Sigmoid colon (tissue), 4 donors: ENCODE measurements at regions not wholly inside any gene's neighbourhood (a gene's known extent, or its start where the extent isn't known, plus 50 kb on each side); places are given as distances from the start of the nearest gene placed in this dataset.

ENCODE experiments used
- CTCF ChIP-seq, 4 experiments: fragments of 450-650 bp in 3 of 4; fragments of 200-600 bp in 1 of 4; IDR thresholded peaks; one replicate each; pipeline ENCODE4 v1.5.1; 2016 to 2019; ENCODE audit warnings: antibody characterized with exemption in 4 of 4, mild to moderate bottlenecking in 3 of 4, moderate library complexity in 2 of 4
- POLR2A ChIP-seq, 2 donors: fragments of 450-650 bp; IDR thresholded peaks; one replicate each; pipeline ENCODE4 v1.6.1; 2016; ENCODE audit warnings: antibody characterized with exemption in 2 of 2, mild to moderate bottlenecking in 2 of 2, moderate library complexity in 2 of 2
- POLR2AphosphoS5 ChIP-seq, 4 donors: sonication (generic); formaldehyde crosslinking; IDR thresholded peaks; one replicate each; pipeline ENCODE4 v1.6.1; 2017; ENCODE audit warnings: antibody characterized with exemption in 4 of 4

GRCh38 chr2:139769633-139770032 is 989.4 kb upstream of the NXPH2 start:
- TF ChIP-seq CTCF (IDR thresholded peaks at IDR 0.05) (no peak), POLR2A (IDR thresholded peaks at IDR 0.05) (no peak), POLR2AphosphoS5 (IDR thresholded peaks at IDR 0.05) (no peak)
